ENCODE measurements at regions not wholly inside any gene's neighbourhood (a gene's known extent, or its start where the extent isn't known, plus 50 kb on each side); places are given as distances from the start of the nearest gene placed in this dataset.
"Not testable (repeated sequence)": the region's sequence is repeated elsewhere in the genome, so short reads cannot be mapped to it uniquely, and the experiment has no call there.

GRCh38 chr4:177957596-177958360 lies 515.5 kb upstream of the AGA start:
- DNase-seq, result no peak

GRCh38 chr4:177960566-177960965 lies 518.3 kb upstream of the AGA start:
- no peak for DNase-seq

- no peak for DNase-seq
Measured at GRCh38 chr4:177961761-177962380, 519.6 kb upstream of the AGA start.

GRCh38 chr4:177964061-177964460 lies 521.8 kb upstream of the AGA start:
- DNase-seq, result no peak

GRCh38 chr4:177964693-177965168 lies 522.5 kb upstream of the AGA start:
- DNase-seq, result no peak

- DNase-seq, result no peak
Measured at GRCh38 chr4:177967328-177967727, 525.1 kb upstream of the AGA start.

GRCh38 chr4:177968817-177969442 lies 526.7 kb upstream of the AGA start:
- no peak for DNase-seq

- no peak for DNase-seq
Measured at GRCh38 chr4:177974461-177974860, 532.2 kb upstream of the AGA start.

GRCh38 chr4:177975315-177975987 lies 533.2 kb upstream of the AGA start:
- DNase-seq, result no peak

- no peak for DNase-seq
Measured at GRCh38 chr4:177986236-177986635, 544.0 kb upstream of the AGA start.

GRCh38 chr4:177987896-177988295 lies 545.7 kb upstream of the AGA start:
- DNase-seq, result no peak

GRCh38 chr4:177989503-177990201 lies 547.4 kb upstream of the AGA start:
- no peak for DNase-seq

GRCh38 chr4:178003098-178003657 lies 560.9 kb upstream of the AGA start:
- no peak for DNase-seq

GRCh38 chr4:178010596-178010995 lies 568.4 kb upstream of the AGA start:
- no peak for DNase-seq

- DNase-seq, result not testable (repeated sequence)
Measured at GRCh38 chr4:178015046-178015445, 572.8 kb upstream of the AGA start.

- DNase-seq, result peak; percentile 37
Measured at GRCh38 chr4:178026999-178027398, 584.8 kb upstream of the AGA start.

- no peak for DNase-seq
Measured at GRCh38 chr4:178027796-178028195, 585.6 kb upstream of the AGA start.

- peak; percentile 41 for DNase-seq
Measured at GRCh38 chr4:178028481-178028880, 586.2 kb upstream of the AGA start.

- peak; percentile 99 for DNase-seq
Measured at GRCh38 chr4:178037459-178038214, 595.4 kb upstream of the AGA start.

GRCh38 chr4:178056996-178057395 lies 614.8 kb upstream of the AGA start:
- no peak for DNase-seq

- no peak for DNase-seq
Measured at GRCh38 chr4:178063568-178063967, 621.3 kb upstream of the AGA start.
